Renal cortex interstitium (tissue), 11 donors: ENCODE measurements at regions not wholly inside any gene's neighbourhood (a gene's known extent, or its start where the extent isn't known, plus 50 kb on each side); places are given as distances from the start of the nearest gene placed in this dataset.
A peak's percentile ranks its signal among the peaks of the same experiment; 100 is the strongest.
"Not testable (repeated sequence)": the region's sequence is repeated elsewhere in the genome, so short reads cannot be mapped to it uniquely, and the experiment has no call there.

ENCODE experiments used
- DNase-seq, 11 donors: peaks; one replicate each; pipeline ENCODE4 v3.0.0-alpha.2; 2013; ENCODE audit warnings: low read depth in 9 of 11, low spot score in 4 of 11; ENCODE audit errors: extremely low read depth in 1 of 11

GRCh38 chr3:191518861-191519260 lies 57.9 kb downstream of the PYDC2 start:
- no peak for DNase-seq

GRCh38 chr3:191521055-191521454 lies 60.1 kb downstream of the PYDC2 start:
- DNase-seq, result no peak

- peak in 1 of 11 donors; percentile 9 for DNase-seq
Measured at GRCh38 chr3:191523148-191523547, 62.2 kb downstream of the PYDC2 start.

GRCh38 chr3:191528589-191528988 lies 67.6 kb downstream of the PYDC2 start:
- no peak for DNase-seq

GRCh38 chr3:191529992-191530391 lies 69.0 kb downstream of the PYDC2 start:
- DNase-seq, result no peak

GRCh38 chr3:191531434-191531972 lies 70.5 kb downstream of the PYDC2 start:
- no peak for DNase-seq

- no peak for DNase-seq
Measured at GRCh38 chr3:191543018-191543417, 82.1 kb downstream of the PYDC2 start.

GRCh38 chr3:191543897-191544296 lies 82.9 kb downstream of the PYDC2 start:
- no peak for DNase-seq

- DNase-seq, result no peak
Measured at GRCh38 chr3:191549357-191549756, 88.4 kb downstream of the PYDC2 start.

GRCh38 chr3:191555037-191555436 lies 94.1 kb downstream of the PYDC2 start:
- DNase-seq, result no peak

- DNase-seq, result no peak
Measured at GRCh38 chr3:191557322-191557721, 96.4 kb downstream of the PYDC2 start.

GRCh38 chr3:191563722-191564121 lies 102.8 kb downstream of the PYDC2 start:
- DNase-seq, result no peak

GRCh38 chr3:191566469-191566868 lies 105.5 kb downstream of the PYDC2 start:
- DNase-seq, result no peak

- no peak for DNase-seq
Measured at GRCh38 chr3:191568206-191568605, 107.2 kb downstream of the PYDC2 start.

- no peak for DNase-seq
Measured at GRCh38 chr3:191592105-191592504, 131.1 kb downstream of the PYDC2 start.

- no peak for DNase-seq
Measured at GRCh38 chr3:191593486-191593885, 132.5 kb downstream of the PYDC2 start.

GRCh38 chr3:191615511-191615910 lies 154.5 kb downstream of the PYDC2 start:
- DNase-seq, result not testable (repeated sequence)

GRCh38 chr3:191624299-191624698 lies 163.3 kb downstream of the PYDC2 start:
- no peak for DNase-seq

- DNase-seq, result peak in 4 of 11 donors; percentile 3 to 11 (median 5)
Measured at GRCh38 chr3:191627064-191627463, 166.1 kb downstream of the PYDC2 start.

- DNase-seq, result no peak
Measured at GRCh38 chr3:191628571-191628970, 167.6 kb downstream of the PYDC2 start.

GRCh38 chr3:191631496-191631895 lies 170.5 kb downstream of the PYDC2 start:
- no peak for DNase-seq

GRCh38 chr3:191634902-191635301 lies 173.9 kb downstream of the PYDC2 start:
- no peak for DNase-seq
